Panc1 (cell line): ENCODE measurements at regions not wholly inside any gene's neighbourhood (a gene's known extent, or its start where the extent isn't known, plus 50 kb on each side); places are given as distances from the start of the nearest gene placed in this dataset.

Experiments
- CTCF ChIP-seq: fragments of 450-650 bp; IDR thresholded peaks from 2 replicates; pipeline ENCODE4 v1.5.1; 2017; ENCODE audit warnings: mild to moderate bottlenecking
- POLR2AphosphoS5 ChIP-seq: IDR thresholded peaks from 2 replicates; pipeline ENCODE4 v1.6.1; 2012; ENCODE audit warnings: mild to moderate bottlenecking, low read depth, low read length, moderate library complexity
- REST ChIP-seq, 2 experiments: IDR thresholded peaks; 2 replicates each; pipeline ENCODE4 v1.6.1; 2011 to 2012; ENCODE audit warnings: low read depth in 2 of 2, control low read depth in 1 of 2, low read length in 1 of 2, mild to moderate bottlenecking in 1 of 2, moderate library complexity in 1 of 2; ENCODE audit not compliant: insufficient read depth in 1 of 2
- SIN3A ChIP-seq: IDR thresholded peaks from 2 replicates; pipeline ENCODE4 v1.6.1; 2012; ENCODE audit warnings: low read depth, mild to moderate bottlenecking, low read length, moderate library complexity, borderline replicate concordance; ENCODE audit not compliant: insufficient read depth

GRCh38 chr13:30841154-30841553 lies 64.9 kb upstream of the MEDAG start:
- no peak for TF ChIP-seq POLR2AphosphoS5
- TF ChIP-seq CTCF = no peak
- TF ChIP-seq SIN3A = no peak
- no peak for TF ChIP-seq REST (IDR thresholded peaks at IDR 0.05; ENCODE audit: insufficient read depth in 1 of 2, low read depth in 2 of 2, low read length in 1 of 2)
